ENCODE measurements at regions not wholly inside any gene's neighbourhood (a gene's known extent, or its start where the extent isn't known, plus 50 kb on each side); places are given as distances from the start of the nearest gene placed in this dataset.

DNA sequence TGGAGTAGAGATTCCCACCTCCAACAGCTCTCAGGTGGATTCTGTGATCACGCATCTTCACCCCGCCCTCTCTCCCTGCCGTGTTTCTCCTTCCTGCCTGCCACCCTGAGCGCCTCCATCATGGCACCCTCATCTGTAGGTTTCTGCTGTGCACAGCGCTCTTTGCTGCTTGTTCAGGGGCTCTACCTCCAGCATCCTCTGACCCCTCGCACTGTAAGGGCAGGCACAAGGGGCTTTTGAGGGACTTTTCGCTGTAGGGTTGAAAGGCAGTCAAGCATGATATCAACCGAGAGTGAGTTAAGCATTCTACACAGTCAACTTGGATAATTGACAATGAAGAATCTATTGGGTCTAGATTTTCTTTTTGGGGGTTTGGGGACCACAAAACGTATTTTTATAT, 99.1 kb upstream of the GREM2 start:
- no peak overlapping the region for H3K27ac ChIP-seq
- ChIA-PET POLR2A (ENCODE audit: low non-redundant PET) (no interaction called here), CTCF (interaction anchor here (0.6 kb wide), 1 partner anchor 21 kb away, joined by 3 read pairs; no protein-coding TSS in a partner anchor)
- TF ChIP-seq, protein P1, sequence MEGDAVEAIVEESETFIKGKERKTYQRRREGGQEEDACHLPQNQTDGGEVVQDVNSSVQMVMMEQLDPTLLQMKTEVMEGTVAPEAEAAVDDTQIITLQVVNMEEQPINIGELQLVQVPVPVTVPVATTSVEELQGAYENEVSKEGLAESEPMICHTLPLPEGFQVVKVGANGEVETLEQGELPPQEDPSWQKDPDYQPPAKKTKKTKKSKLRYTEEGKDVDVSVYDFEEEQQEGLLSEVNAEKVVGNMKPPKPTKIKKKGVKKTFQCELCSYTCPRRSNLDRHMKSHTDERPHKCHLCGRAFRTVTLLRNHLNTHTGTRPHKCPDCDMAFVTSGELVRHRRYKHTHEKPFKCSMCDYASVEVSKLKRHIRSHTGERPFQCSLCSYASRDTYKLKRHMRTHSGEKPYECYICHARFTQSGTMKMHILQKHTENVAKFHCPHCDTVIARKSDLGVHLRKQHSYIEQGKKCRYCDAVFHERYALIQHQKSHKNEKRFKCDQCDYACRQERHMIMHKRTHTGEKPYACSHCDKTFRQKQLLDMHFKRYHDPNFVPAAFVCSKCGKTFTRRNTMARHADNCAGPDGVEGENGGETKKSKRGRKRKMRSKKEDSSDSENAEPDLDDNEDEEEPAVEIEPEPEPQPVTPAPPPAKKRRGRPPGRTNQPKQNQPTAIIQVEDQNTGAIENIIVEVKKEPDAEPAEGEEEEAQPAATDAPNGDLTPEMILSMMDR (conservative IDR thresholded peaks at IDR 0.05; ENCODE audit: low read depth): no peak
- DNase-seq (ENCODE audit: low spot score): no peak

DNA sequence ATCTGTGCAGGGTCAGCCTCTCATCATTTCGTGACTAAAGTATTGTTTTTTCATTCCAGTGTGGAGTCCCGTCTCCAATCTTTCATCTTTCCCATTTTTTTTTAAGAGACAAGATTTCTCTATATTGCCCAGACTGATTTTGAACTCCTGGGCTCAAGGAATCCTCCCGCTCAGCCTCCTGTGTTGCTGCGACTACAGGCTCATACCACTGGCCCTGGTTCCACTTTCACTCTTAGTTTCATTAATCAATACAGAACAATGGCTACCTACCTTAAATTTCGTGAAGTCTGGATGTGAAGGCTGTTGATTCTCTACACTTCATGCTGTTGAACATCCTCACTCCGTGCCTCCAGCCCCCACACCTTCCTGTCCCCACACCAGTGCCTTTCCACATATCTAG, 97.7 kb upstream of the GREM2 start:
- no peak overlapping the region for H3K27ac ChIP-seq
- CTCF ChIA-PET: no interaction called here
- POLR2A ChIA-PET (ENCODE audit: low non-redundant PET): no interaction called here
- no peak for DNase-seq (ENCODE audit: low spot score)
- TF ChIP-seq, protein P1 (conservative IDR thresholded peaks at IDR 0.05; ENCODE audit: low read depth): no peak

DNA sequence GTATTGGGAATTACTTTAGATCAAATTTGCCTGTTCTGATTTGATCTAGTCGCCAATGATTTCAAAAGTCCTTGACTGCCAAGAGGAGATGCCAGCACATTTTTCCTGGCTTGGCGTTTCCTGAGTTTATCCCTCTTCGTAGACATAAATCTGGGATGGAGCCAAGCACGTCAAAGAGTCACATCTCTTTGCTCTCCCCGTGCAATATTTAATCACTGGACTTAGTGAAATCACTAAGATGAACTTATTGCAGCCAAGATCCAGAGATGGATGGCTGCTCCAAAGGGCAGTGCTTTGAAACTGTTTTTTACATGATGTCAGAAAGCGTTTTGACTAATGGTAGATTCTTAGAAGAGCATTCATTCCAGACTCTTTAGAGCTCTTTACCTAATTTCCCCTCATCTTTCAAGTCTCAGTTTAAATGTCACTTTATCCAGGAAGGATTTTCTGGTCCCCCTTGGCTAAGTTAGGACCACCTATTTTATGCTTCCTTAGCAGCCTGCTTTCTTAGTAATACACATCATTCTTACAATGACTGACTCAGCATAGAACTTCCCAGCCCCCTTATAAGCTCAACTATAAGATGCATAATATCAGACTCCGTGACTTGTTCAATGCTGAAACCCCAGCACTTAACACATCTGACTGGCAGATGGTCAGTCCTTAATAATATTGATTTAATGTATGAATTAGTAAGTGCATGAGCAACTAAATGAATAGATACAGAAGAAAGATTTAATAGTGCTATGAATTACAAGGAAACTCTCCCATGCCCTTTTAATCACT, 94.4 kb upstream of the GREM2 start:
- TF ChIP-seq, protein P1 (conservative IDR thresholded peaks at IDR 0.05; ENCODE audit: low read depth): no peak
- no peak for DNase-seq (ENCODE audit: low spot score)
- no peak overlapping the region for H3K27ac ChIP-seq
- ChIA-PET CTCF (interaction anchor here (0.5 kb wide), 1 partner anchor 820 kb away, joined by 3 read pairs; no protein-coding TSS in a partner anchor), POLR2A (ENCODE audit: low non-redundant PET) (no interaction called here)

DNA sequence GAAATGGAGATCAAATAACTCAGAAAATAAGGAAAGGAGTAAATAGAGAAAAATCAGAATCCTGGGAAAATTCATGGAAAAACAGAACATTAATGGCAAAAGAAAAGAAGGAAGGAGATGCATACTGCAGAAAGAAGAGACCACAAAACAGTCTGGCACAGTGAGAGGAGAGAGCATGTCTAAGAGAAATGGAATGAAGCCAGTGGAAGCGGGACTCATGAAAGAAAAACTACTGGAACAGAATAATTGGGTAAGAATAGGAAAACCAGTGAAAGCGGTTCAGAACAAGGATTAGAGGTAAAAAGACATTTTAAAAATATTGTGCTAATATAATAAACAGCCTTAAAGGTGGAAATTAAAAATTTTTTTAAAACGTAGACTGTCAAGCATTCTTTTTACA, 93.6 kb upstream of the GREM2 start:
- TF ChIP-seq, protein P1 (conservative IDR thresholded peaks at IDR 0.05; ENCODE audit: low read depth): no peak
- ChIA-PET CTCF (no interaction called here), POLR2A (ENCODE audit: low non-redundant PET) (no interaction called here)
- no peak overlapping the region for H3K27ac ChIP-seq
- DNase-seq (ENCODE audit: low spot score): no peak

DNA sequence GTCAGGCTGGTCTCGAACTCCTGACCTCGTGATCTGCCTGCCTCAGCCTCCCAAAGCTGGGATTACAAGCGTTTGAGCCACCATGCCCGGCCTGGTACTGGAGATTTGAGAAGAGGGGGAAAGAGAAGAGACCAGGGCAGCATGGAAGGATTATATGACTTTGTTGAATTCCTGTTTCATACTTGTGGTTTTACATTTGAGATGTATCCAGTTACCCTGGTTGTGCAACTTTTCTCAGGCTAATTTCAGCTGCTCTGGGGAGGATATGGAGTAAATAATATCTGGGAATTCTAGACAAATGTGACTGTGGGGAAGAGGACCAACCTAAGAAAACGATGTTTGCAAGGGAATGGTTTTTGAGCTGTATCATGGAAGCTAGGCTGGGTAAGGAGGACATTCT, 89.5 kb upstream of the GREM2 start:
- DNase-seq (ENCODE audit: low spot score): peak; percentile 6
- TF ChIP-seq, protein P1 (conservative IDR thresholded peaks at IDR 0.05; ENCODE audit: low read depth): no peak
- POLR2A ChIA-PET (ENCODE audit: low non-redundant PET): no interaction called here
- H3K27ac ChIP-seq: no peak overlapping the region
- CTCF ChIA-PET: no interaction called here

DNA sequence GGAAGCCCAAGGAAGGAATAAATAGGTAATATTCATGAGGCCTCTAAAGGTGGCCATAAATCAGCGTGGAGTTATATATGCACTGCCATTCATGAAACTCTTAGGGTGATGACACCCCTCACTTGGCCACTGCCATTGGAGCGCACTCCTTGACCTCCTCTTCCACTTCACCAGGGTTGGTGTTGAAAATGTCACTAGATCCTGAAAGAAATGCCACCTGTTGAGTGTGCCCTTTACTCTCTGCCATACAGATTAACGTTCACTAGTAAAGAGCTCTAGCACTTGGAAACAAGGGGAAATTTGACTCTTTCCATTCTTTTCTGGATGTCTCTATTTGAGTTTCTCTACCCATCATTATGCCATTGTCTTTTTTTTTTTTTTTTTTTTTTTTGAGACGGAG, 83.5 kb upstream of the GREM2 start:
- CTCF ChIA-PET: no interaction called here
- TF ChIP-seq, protein P1 (conservative IDR thresholded peaks at IDR 0.05; ENCODE audit: low read depth): no peak
- no peak overlapping the region for H3K27ac ChIP-seq
- POLR2A ChIA-PET (ENCODE audit: low non-redundant PET): no interaction called here
- DNase-seq (ENCODE audit: low spot score): no peak

Measured in RWPE1 (cell line).